ENCODE measurements at regions not wholly inside any gene's neighbourhood (a gene's known extent, or its start where the extent isn't known, plus 50 kb on each side); places are given as distances from the start of the nearest gene placed in this dataset.

- H3K27me3 Mint-ChIP-seq: peaks cover 0 to 9% (median 0%) of the 10 kb centered on the region in 3 donors
- H3K36me3 Mint-ChIP-seq: no peaks in the 10 kb centered on the region
- DNase-seq: no peak
- ATAC-seq (ENCODE audit: low read depth in 2 of 2): no peak
- H3K4me3 Mint-ChIP-seq: no peak overlapping the region
- no peaks in the 10 kb centered on the region for H3K9me3 Mint-ChIP-seq
- no peaks in the 10 kb centered on the region for H3K4me1 Mint-ChIP-seq
- no peak overlapping the region for H3K27ac Mint-ChIP-seq
These were observed 531.5 kb downstream of the RNF144A start for GRCh38 chr2:7448578-7449264.

- Mint-ChIP-seq H3K36me3 (no peaks in the 10 kb centered on the region), H3K27me3 (peaks cover 0 to 9% (median 0%) of the 10 kb centered on the region in 3 donors), H3K27ac (no peak overlapping the region), H3K4me3 (no peak overlapping the region), H3K4me1 (no peaks in the 10 kb centered on the region), H3K9me3 (no peaks in the 10 kb centered on the region)
- no peak for DNase-seq
- ATAC-seq (ENCODE audit: low read depth in 2 of 2): no peak
These were observed 532.1 kb downstream of the RNF144A start for GRCh38 chr2:7449298-7449697.

- H3K27me3 Mint-ChIP-seq: peaks cover 0 to 9% (median 0%) of the 10 kb centered on the region in 3 donors
- ATAC-seq (ENCODE audit: low read depth in 2 of 2) (no peak), DNase-seq (no peak)
- H3K4me3 Mint-ChIP-seq: no peak overlapping the region
- no peaks in the 10 kb centered on the region for H3K36me3 Mint-ChIP-seq
- no peak overlapping the region for H3K27ac Mint-ChIP-seq
- H3K9me3 Mint-ChIP-seq: no peaks in the 10 kb centered on the region
- no peaks in the 10 kb centered on the region for H3K4me1 Mint-ChIP-seq
These were observed 533.1 kb downstream of the RNF144A start for GRCh38 chr2:7450188-7450832.

GRCh38 chr2:7450833-7451190 is 533.6 kb downstream of the RNF144A start:
- Mint-ChIP-seq H3K27ac (no peak overlapping the region), H3K27me3 (peaks cover 0 to 9% (median 0%) of the 10 kb centered on the region in 3 donors), H3K4me3 (no peak overlapping the region), H3K9me3 (no peaks in the 10 kb centered on the region), H3K36me3 (no peaks in the 10 kb centered on the region), H3K4me1 (no peaks in the 10 kb centered on the region)
- DNase-seq (no peak), ATAC-seq (ENCODE audit: low read depth in 2 of 2) (no peak)

GRCh38 chr2:7452110-7452876 is 535.1 kb downstream of the RNF144A start:
- H3K9me3 Mint-ChIP-seq: no peaks in the 10 kb centered on the region
- no peak for DNase-seq
- peak overlapping the region in 1 of 6 donors; percentile 21 for H3K27ac Mint-ChIP-seq
- no peaks in the 10 kb centered on the region for H3K4me1 Mint-ChIP-seq
- H3K4me3 Mint-ChIP-seq: no peak overlapping the region
- peaks cover 0 to 8% (median 4%) of the 10 kb centered on the region in 3 donors for H3K27me3 Mint-ChIP-seq
- no peaks in the 10 kb centered on the region for H3K36me3 Mint-ChIP-seq
- no peak for ATAC-seq (ENCODE audit: low read depth in 2 of 2)

GRCh38 chr2:7454592-7454991 is 537.4 kb downstream of the RNF144A start:
- Mint-ChIP-seq H3K27me3 (peaks cover 0 to 8% (median 0%) of the 10 kb centered on the region in 3 donors), H3K36me3 (no peaks in the 10 kb centered on the region), H3K27ac (no peak overlapping the region), H3K4me1 (no peaks in the 10 kb centered on the region), H3K4me3 (no peak overlapping the region), H3K9me3 (no peaks in the 10 kb centered on the region)
- ATAC-seq (ENCODE audit: low read depth in 2 of 2) (no peak), DNase-seq (no peak)

GRCh38 chr2:7456762-7457161 is 539.5 kb downstream of the RNF144A start:
- no peak for ATAC-seq (ENCODE audit: low read depth in 2 of 2)
- Mint-ChIP-seq H3K36me3 (no peaks in the 10 kb centered on the region), H3K4me3 (no peak overlapping the region), H3K27me3 (peaks cover 0 to 8% (median 0%) of the 10 kb centered on the region in 3 donors), H3K27ac (no peak overlapping the region), H3K9me3 (peaks cover 0 to under 1% (median 0%) of the 10 kb centered on the region in 7 donors), H3K4me1 (no peaks in the 10 kb centered on the region)
- DNase-seq: no peak

GRCh38 chr2:7458066-7458465 is 540.9 kb downstream of the RNF144A start:
- no peak for ATAC-seq (ENCODE audit: low read depth in 2 of 2)
- H3K9me3 Mint-ChIP-seq: peaks cover 0 to 10% (median 0%) of the 10 kb centered on the region in 7 donors
- no peak for DNase-seq
- no peaks in the 10 kb centered on the region for H3K4me1 Mint-ChIP-seq
- peaks cover 0 to 8% (median 0%) of the 10 kb centered on the region in 3 donors for H3K27me3 Mint-ChIP-seq
- H3K36me3 Mint-ChIP-seq: no peaks in the 10 kb centered on the region
- no peak overlapping the region for H3K4me3 Mint-ChIP-seq
- no peak overlapping the region for H3K27ac Mint-ChIP-seq

- H3K4me1 Mint-ChIP-seq: no peaks in the 10 kb centered on the region
- peak overlapping the region in 1 of 6 donors; percentile 31 for H3K27ac Mint-ChIP-seq
- H3K27me3 Mint-ChIP-seq: peaks cover 0 to 12% (median 0%) of the 10 kb centered on the region in 3 donors
- DNase-seq (no peak), ATAC-seq (ENCODE audit: low read depth in 2 of 2) (no peak)
- H3K9me3 Mint-ChIP-seq: no peaks in the 10 kb centered on the region
- no peak overlapping the region for H3K4me3 Mint-ChIP-seq
- H3K36me3 Mint-ChIP-seq: no peaks in the 10 kb centered on the region
These were observed 550.7 kb downstream of the RNF144A start for GRCh38 chr2:7467782-7468447.

- Mint-ChIP-seq H3K4me3 (no peak overlapping the region), H3K9me3 (no peaks in the 10 kb centered on the region), H3K27ac (no peak overlapping the region), H3K27me3 (peaks cover 0 to 12% (median 0%) of the 10 kb centered on the region in 3 donors), H3K36me3 (no peaks in the 10 kb centered on the region), H3K4me1 (no peaks in the 10 kb centered on the region)
- DNase-seq (no peak), ATAC-seq (ENCODE audit: low read depth in 2 of 2) (no peak)
These were observed 551.2 kb downstream of the RNF144A start for GRCh38 chr2:7468448-7468828.

GRCh38 chr2:7468955-7469354 is 551.7 kb downstream of the RNF144A start:
- Mint-ChIP-seq H3K9me3 (no peaks in the 10 kb centered on the region), H3K27me3 (peaks cover 0 to 12% (median 0%) of the 10 kb centered on the region in 3 donors), H3K4me3 (no peak overlapping the region), H3K36me3 (no peaks in the 10 kb centered on the region), H3K27ac (no peak overlapping the region), H3K4me1 (no peaks in the 10 kb centered on the region)
- ATAC-seq (ENCODE audit: low read depth in 2 of 2) (no peak), DNase-seq (no peak)

GRCh38 chr2:7471185-7471584 is 554.0 kb downstream of the RNF144A start:
- ATAC-seq (ENCODE audit: low read depth in 2 of 2) (no peak), DNase-seq (no peak)
- Mint-ChIP-seq H3K27ac (no peak overlapping the region), H3K36me3 (no peaks in the 10 kb centered on the region), H3K27me3 (peaks cover 0 to 14% (median 12%) of the 10 kb centered on the region in 3 donors), H3K4me3 (no peak overlapping the region), H3K9me3 (peaks cover 0 to 4% (median 0%) of the 10 kb centered on the region in 7 donors), H3K4me1 (no peaks in the 10 kb centered on the region)

- Mint-ChIP-seq H3K4me1 (no peaks in the 10 kb centered on the region), H3K9me3 (peaks cover 0 to 4% (median 0%) of the 10 kb centered on the region in 7 donors), H3K4me3 (no peak overlapping the region), H3K27ac (no peak overlapping the region), H3K36me3 (no peaks in the 10 kb centered on the region), H3K27me3 (peaks cover 0 to 18% (median 8%) of the 10 kb centered on the region in 3 donors)
- DNase-seq: no peak
- no peak for ATAC-seq (ENCODE audit: low read depth in 2 of 2)
These were observed 555.3 kb downstream of the RNF144A start for GRCh38 chr2:7472465-7472864.
